Endothelial cell of umbilical vein (primary cell): ENCODE measurements at regions not wholly inside any gene's neighbourhood (a gene's known extent, or its start where the extent isn't known, plus 50 kb on each side); places are given as distances from the start of the nearest gene placed in this dataset.

ENCODE experiments used
- BruUV-seq: library from RNA; stranded (reverse); fragments of 400-500 nt; replicated peaks from 2 replicates; lab custom pipeline; 2021; lab: Mats Ljungman, UMichigan
- CTCF ChIA-PET: fragments of 300-600, 350-600 bp; sonication (Branson Sonifier 250); formaldehyde crosslinking; loops from one replicate; lab custom pipeline; 2021; ENCODE audit warnings: antibody characterized with exemption, inconsistent platforms; lab: Charles Lee
- POLR2A ChIA-PET: fragments of 300-600, 350-600 bp; sonication (Branson Sonifier 250); formaldehyde crosslinking; loops from one replicate; lab custom pipeline; 2021; ENCODE audit warnings: antibody characterized with exemption, inconsistent platforms; lab: Charles Lee
- DNase-seq: peaks from one replicate; pipeline ENCODE4 v3.0.0-alpha.2; 2011; ENCODE audit warnings: low read depth, low spot score
- FAIRE-seq: peaks from 2 replicates; lab custom pipeline; 2011; peaks lifted over from hg19 to GRCh38; lab: Jason Lieb, UNC
- H2AFZ ChIP-seq: 2 replicates; pipeline ENCODE4 v1.6.0; 2012; ENCODE audit warnings: low read depth, low read length, control low read depth, inconsistent platforms
- H3K27ac ChIP-seq: 2 replicates; pipeline ENCODE4 v1.5.1; 2011; ENCODE audit warnings: low read depth, mild to moderate bottlenecking, control low read depth, low read length, moderate library complexity; ENCODE audit not compliant: insufficient read depth
- H3K27me3 ChIP-seq, 2 experiments: 2 replicates each; pipeline versions ENCODE4 v1.6.0 to v1.6.1; 2011; ENCODE audit warnings: low read length in 2 of 2, mixed read lengths in 1 of 2; ENCODE audit not compliant: control insufficient read depth in 2 of 2, insufficient read depth in 2 of 2
- H3K36me3 ChIP-seq, 2 experiments: 2 replicates in 1 of 2; 3 replicates in 1 of 2; pipeline ENCODE4 v1.5.1; 2011; ENCODE audit warnings: low read length in 2 of 2, mild to moderate bottlenecking in 1 of 2, moderate library complexity in 1 of 2; ENCODE audit not compliant: control insufficient read depth in 2 of 2, insufficient read depth in 2 of 2; ENCODE audit errors: extremely low read depth in 1 of 2
- H3K4me1 ChIP-seq: 3 replicates; pipeline ENCODE4 v1.5.1; 2011; ENCODE audit warnings: mild to moderate bottlenecking, low read length; ENCODE audit not compliant: control insufficient read depth, insufficient read depth; ENCODE audit errors: extremely low read depth
- H3K4me2 ChIP-seq: 2 replicates; pipeline ENCODE4 v1.6.1; 2011; ENCODE audit warnings: low read length, control low read depth, mixed read lengths; ENCODE audit not compliant: insufficient read depth
- H3K4me3 ChIP-seq, 3 experiments: fragments of 200-600 bp in 1 of 3; sonication (generic), shearing (Covaris generic) in 1 of 3; replicated peaks in 1 of 3; 2 replicates each; pipeline ENCODE4 v1.5.1; 2011 to 2016; ENCODE audit warnings: control low read depth in 3 of 3, low read length in 3 of 3, mild to moderate bottlenecking in 2 of 3, inconsistent platforms in 1 of 3, low read depth in 1 of 3, moderate library complexity in 1 of 3; ENCODE audit not compliant: insufficient read depth in 1 of 3
- H3K79me2 ChIP-seq: 2 replicates; pipeline ENCODE4 v1.6.0; 2012; ENCODE audit warnings: low read length, inconsistent platforms; ENCODE audit not compliant: control insufficient read depth, insufficient read depth
- H3K9ac ChIP-seq: replicated peaks from 2 replicates; pipeline ENCODE3; 2011; ENCODE audit warnings: low read length, control low read depth; ENCODE audit not compliant: insufficient read depth; ENCODE audit errors: extremely low read depth
- H3K9me1 ChIP-seq: replicated peaks from 3 replicates; pipeline ENCODE4 v1.6.0; 2011; ENCODE audit warnings: mild to moderate bottlenecking, low read length; ENCODE audit not compliant: control insufficient read depth, insufficient read depth; ENCODE audit errors: extremely low read depth
- H3K9me3 ChIP-seq: replicated peaks from 2 replicates; pipeline ENCODE4 v1.5.1; 2012; ENCODE audit warnings: low read length, inconsistent platforms; ENCODE audit not compliant: control insufficient read depth, insufficient read depth
- H4K20me1 ChIP-seq: replicated peaks from 2 replicates; pipeline ENCODE3; 2011; ENCODE audit warnings: mild to moderate bottlenecking, low read length; ENCODE audit not compliant: control insufficient read depth, insufficient read depth; ENCODE audit errors: extremely low read depth
- CTCF ChIP-seq, 2 donors: IDR thresholded peaks; 1 replicate in 1 of 2; 2 replicates in 1 of 2; pipeline ENCODE4 v1.5.1; 2011; ENCODE audit warnings: low read length in 2 of 2, mild to moderate bottlenecking in 2 of 2, moderate library complexity in 2 of 2, control low read depth in 1 of 2, inconsistent platforms in 1 of 2, low read depth in 1 of 2; ENCODE audit not compliant: insufficient read depth in 1 of 2; ENCODE audit errors: extremely low read depth in 1 of 2
- EZH2 ChIP-seq: IDR thresholded peaks from 2 replicates; pipeline ENCODE4 v1.6.1; 2012; ENCODE audit warnings: borderline replicate concordance, low read depth, mild to moderate bottlenecking, moderate library complexity, low read length, inconsistent platforms; ENCODE audit not compliant: severe bottlenecking
- FOS ChIP-seq: IDR thresholded peaks from 2 replicates; pipeline ENCODE4 v1.6.1; 2011; ENCODE audit warnings: mild to moderate bottlenecking, low read length, moderate library complexity, borderline replicate concordance; ENCODE audit not compliant: insufficient read depth
- GATA2 ChIP-seq: IDR thresholded peaks from 2 replicates; pipeline ENCODE4 v1.7.0; 2011; ENCODE audit warnings: low read depth, mild to moderate bottlenecking, moderate library complexity, mixed read lengths, low read length; ENCODE audit not compliant: insufficient read length, insufficient read depth
- JUN ChIP-seq: IDR thresholded peaks from 2 replicates; pipeline ENCODE4 v1.6.1; 2011; ENCODE audit warnings: borderline replicate concordance, low read depth; ENCODE audit not compliant: insufficient read length, insufficient read depth
- MAX ChIP-seq: IDR thresholded peaks from 2 replicates; pipeline ENCODE4 v1.6.1; 2011; ENCODE audit not compliant: insufficient read depth, insufficient read length
- MYC ChIP-seq: IDR thresholded peaks from one replicate; pipeline ENCODE4 v1.6.1; 2011; ENCODE audit warnings: mild to moderate bottlenecking, low read depth, low read length
- POLR2A ChIP-seq: IDR thresholded peaks from 2 replicates; pipeline ENCODE4 v1.6.1; 2012; ENCODE audit warnings: low read depth, mild to moderate bottlenecking, control low read depth, low read length
- POLR2AphosphoS5 ChIP-seq: IDR thresholded peaks from 2 replicates; pipeline ENCODE4 v1.6.1; 2012; ENCODE audit warnings: low read depth, mild to moderate bottlenecking, control low read depth, low read length, moderate library complexity; ENCODE audit not compliant: insufficient read depth
- dilution Hi-C: fragments of 300-500 bp; cut with MboI; formaldehyde crosslinking; loops from one replicate; pipeline ENCODE4 v1.15.0; 2019; ENCODE audit warnings: low sequenced_read_pairs; ENCODE audit not compliant: extremely low pct_ligation_motif_present
- intact Hi-C: fragments of 100-400 bp; cut with micrococcal nuclease; formaldehyde crosslinking; loops from one replicate; pipeline ENCODE4 v1.10.0; 2022

- POLR2A ChIA-PET = no interaction called here
- Histone ChIP-seq H3K36me3 (no peaks in the 10 kb centered on the region), H3K27me3 (no peaks in the 10 kb centered on the region), H3K9me3 (peaks cover 2% of the 10 kb centered on the region), H3K9me1 (no peaks in the 10 kb centered on the region), H3K4me3 (no peak overlapping the region), H4K20me1 (no peaks in the 10 kb centered on the region), H3K27ac (no peak overlapping the region), H3K79me2 (no peaks in the 10 kb centered on the region), H2AFZ (no peak overlapping the region), H3K4me1 (no peaks in the 10 kb centered on the region), H3K4me2 (no peak overlapping the region), H3K9ac (no peak overlapping the region)
- intact Hi-C loops = no loop called here
- no peak for TF ChIP-seq CTCF (IDR thresholded peaks at IDR 0.05; ENCODE audit: extremely low read depth in 1 of 2, insufficient read depth in 1 of 2, low read depth in 1 of 2, low read length in 2 of 2)
- no peak for TF ChIP-seq MYC
- no peak for TF ChIP-seq JUN
- no peak for TF ChIP-seq POLR2AphosphoS5
- no peak for TF ChIP-seq FOS
- FAIRE-seq (no peak), DNase-seq (no peak)
- CTCF ChIA-PET = no interaction called here
- BruUV-seq = no TSS peak
- dilution Hi-C loops = no loop called here
These were observed 94.7 kb upstream of the FERD3L start for GRCh38 chr7:19239951-19240350.

- POLR2A ChIA-PET = no interaction called here
- Histone ChIP-seq H3K4me3 (no peak overlapping the region), H3K9ac (no peak overlapping the region), H3K27ac (no peak overlapping the region), H4K20me1 (no peaks in the 10 kb centered on the region), H3K4me1 (no peaks in the 10 kb centered on the region), H3K27me3 (no peaks in the 10 kb centered on the region), H3K79me2 (no peaks in the 10 kb centered on the region), H2AFZ (no peak overlapping the region), H3K36me3 (no peaks in the 10 kb centered on the region), H3K4me2 (no peak overlapping the region), H3K9me1 (no peaks in the 10 kb centered on the region), H3K9me3 (no peaks in the 10 kb centered on the region)
- FAIRE-seq (no peak), DNase-seq (no peak)
- TF ChIP-seq MYC (no peak), JUN (no peak), MAX (no peak), CTCF (IDR thresholded peaks at IDR 0.05; ENCODE audit: extremely low read depth in 1 of 2, insufficient read depth in 1 of 2, low read depth in 1 of 2, low read length in 2 of 2) (no peak), FOS (no peak), POLR2AphosphoS5 (no peak), POLR2A (no peak), GATA2 (no peak), EZH2 (no peak)
- BruUV-seq = no TSS peak
- dilution Hi-C loops = no loop called here
- intact Hi-C loops = no loop called here
- CTCF ChIA-PET = no interaction called here
These were observed 90.5 kb upstream of the FERD3L start for GRCh38 chr7:19235680-19236079.
